CD14-positive monocyte (primary cell): ENCODE measurements at regions not wholly inside any gene's neighbourhood (a gene's known extent, or its start where the extent isn't known, plus 50 kb on each side); places are given as distances from the start of the nearest gene placed in this dataset.

Experiments used
- DNase-seq, 3 donors: peaks; one replicate each; pipeline ENCODE4 v3.0.0-alpha.2; 2011 to 2022
- H2AFZ ChIP-seq: 2 replicates; pipeline ENCODE4 v1.6.0; 2012; ENCODE audit warnings: mild to moderate bottlenecking, low read depth, low read length, inconsistent platforms; ENCODE audit not compliant: insufficient read depth, poor library complexity, severe bottlenecking
- H3K27ac ChIP-seq, 2 donors: 1 replicate in 1 of 2; 2 replicates in 1 of 2; pipeline ENCODE4 v1.5.1; 2012 to 2013; ENCODE audit warnings: low read length in 2 of 2, control low read depth in 1 of 2, inconsistent platforms in 1 of 2, low read depth in 1 of 2, mild to moderate bottlenecking in 1 of 2
- H3K27me3 ChIP-seq, 2 donors: one replicate each; pipeline versions ENCODE4 v1.6.0 to v1.6.1; 2011 to 2013; ENCODE audit warnings: low read length in 2 of 2; ENCODE audit not compliant: control insufficient read depth in 2 of 2, insufficient read depth in 2 of 2
- H3K36me3 ChIP-seq, 2 donors: replicated peaks in 1 of 2; 1 replicate in 1 of 2; 2 replicates in 1 of 2; pipeline versions ENCODE4 v1.5.1 to v1.6.1; 2012 to 2013; ENCODE audit warnings: low read length in 2 of 2, control low read depth in 1 of 2, inconsistent platforms in 1 of 2, mild to moderate bottlenecking in 1 of 2; ENCODE audit not compliant: insufficient read depth in 2 of 2, control insufficient read depth in 1 of 2
- H3K4me1 ChIP-seq, 2 donors: 1 replicate in 1 of 2; 2 replicates in 1 of 2; pipeline versions ENCODE4 v1.5.1 to v1.6.1; 2012 to 2013; ENCODE audit warnings: low read length in 2 of 2, control low read depth in 1 of 2, inconsistent platforms in 1 of 2, mild to moderate bottlenecking in 1 of 2, moderate library complexity in 1 of 2; ENCODE audit not compliant: insufficient read depth in 2 of 2, control insufficient read depth in 1 of 2
- H3K4me2 ChIP-seq: replicated peaks from 2 replicates; pipeline ENCODE3; 2012; ENCODE audit warnings: low read length, moderate library complexity, mild to moderate bottlenecking; ENCODE audit not compliant: poor library complexity, severe bottlenecking; ENCODE audit errors: extremely low read depth
- H3K4me3 ChIP-seq, 3 experiments: fragments of 200-600 bp in 1 of 3; sonication (generic) in 1 of 3; replicated peaks in 1 of 3; 1 replicate in 2 of 3; 2 replicates in 1 of 3; pipeline ENCODE4 v1.5.1; 2011 to 2013; ENCODE audit warnings: low read length in 3 of 3, mild to moderate bottlenecking in 3 of 3, control low read depth in 2 of 3, low read depth in 2 of 3, inconsistent platforms in 1 of 3, moderate library complexity in 1 of 3
- H3K79me2 ChIP-seq: 2 replicates; pipeline ENCODE4 v1.6.0; 2012; ENCODE audit warnings: mild to moderate bottlenecking, control low read depth, inconsistent platforms, low read length, moderate library complexity; ENCODE audit not compliant: insufficient read depth
- H3K9ac ChIP-seq: 2 replicates; pipeline ENCODE4 v1.6.0; 2017; ENCODE audit warnings: low read length, mild to moderate bottlenecking; ENCODE audit not compliant: insufficient read depth, poor library complexity, severe bottlenecking
- H3K9me3 ChIP-seq, 2 donors: replicated peaks in 1 of 2; 1 replicate in 1 of 2; 2 replicates in 1 of 2; pipeline versions ENCODE4 v1.5.1 to v1.6.1; 2012 to 2013; ENCODE audit warnings: low read length in 2 of 2, control low read depth in 1 of 2; ENCODE audit not compliant: control insufficient read depth in 1 of 2, insufficient read depth in 1 of 2
- H4K20me1 ChIP-seq: 2 replicates; pipeline ENCODE4 v1.6.0; 2012; ENCODE audit warnings: mild to moderate bottlenecking, low read length, control low read depth, moderate library complexity; ENCODE audit not compliant: insufficient read depth
- H3K27ac Mint-ChIP-seq, 7 donors: one replicate each; pipeline ENCODE4 v1.8.0; 2020; ENCODE audit warnings: mild to moderate bottlenecking in 7 of 7, mixed read lengths in 7 of 7, moderate library complexity in 6 of 7, inconsistent platforms in 2 of 7
- H3K27me3 Mint-ChIP-seq, 3 donors: one replicate each; pipeline ENCODE4 v1.8.0; 2021 to 2022; ENCODE audit warnings: low read depth in 3 of 3, mild to moderate bottlenecking in 3 of 3, mixed read lengths in 3 of 3, moderate library complexity in 3 of 3, inconsistent platforms in 1 of 3
- H3K36me3 Mint-ChIP-seq, 2 donors: one replicate each; pipeline ENCODE4 v1.8.0; 2020; ENCODE audit warnings: mixed read lengths in 2 of 2, inconsistent platforms in 1 of 2, mild to moderate bottlenecking in 1 of 2
- H3K4me1 Mint-ChIP-seq: one replicate; pipeline ENCODE4 v1.8.0; 2020; ENCODE audit warnings: mild to moderate bottlenecking, mixed read lengths
- H3K4me3 Mint-ChIP-seq, 2 donors: one replicate each; pipeline ENCODE4 v1.8.0; 2020; ENCODE audit warnings: mild to moderate bottlenecking in 2 of 2, mixed read lengths in 2 of 2, moderate library complexity in 1 of 2
- H3K9me3 Mint-ChIP-seq, 7 donors: one replicate each; pipeline ENCODE4 v1.8.0; 2020 to 2022; ENCODE audit warnings: mixed read lengths in 7 of 7, mild to moderate bottlenecking in 6 of 7, moderate library complexity in 6 of 7, inconsistent platforms in 2 of 7
- whole genome bisulfite sequencing: methylation state at CpG from one replicate; pipeline ENCODE4 v1.1.5; 2013; ENCODE audit warnings: missing lambda C conversion rate; ENCODE audit not compliant: insufficient coverage; 5-methylcytosine and 5-hydroxymethylcytosine counted together
- intact Hi-C, 2 donors: fragments of 100-400 bp; cut with micrococcal nuclease; formaldehyde crosslinking; loops; one replicate each; pipeline versions ENCODE4 v1.15.0 to v1.15.1; 2023
- TF ChIP-seq, protein P1 (sequence below): fragments of 200-600 bp; IDR thresholded peaks from one replicate; pipeline ENCODE4 v1.8.0; 2022; ENCODE audit warnings: antibody characterized with exemption, mild to moderate bottlenecking

- H3K36me3 Mint-ChIP-seq = no peaks in the 10 kb centered on the region
- Histone ChIP-seq H3K27ac (no peak overlapping the region), H3K36me3 (no peaks in the 10 kb centered on the region), H2AFZ (no peak overlapping the region), H3K9ac (no peak overlapping the region), H3K4me1 (no peaks in the 10 kb centered on the region), H3K9me3 (peaks cover 5 to 18% of the 10 kb centered on the region in 2 donors), H3K4me3 (no peak overlapping the region), H4K20me1 (no peaks in the 10 kb centered on the region), H3K79me2 (no peaks in the 10 kb centered on the region), H3K4me2 (no peak overlapping the region), H3K27me3 (no peaks in the 10 kb centered on the region)
- H3K27me3 Mint-ChIP-seq = no peaks in the 10 kb centered on the region
- H3K4me3 Mint-ChIP-seq = no peak overlapping the region
- intact Hi-C loops = no loop called here
- no peaks in the 10 kb centered on the region for H3K4me1 Mint-ChIP-seq
- no peak overlapping the region for H3K27ac Mint-ChIP-seq
- H3K9me3 Mint-ChIP-seq = peaks cover 7 to 22% (median 17%) of the 10 kb centered on the region in 7 donors
- TF ChIP-seq, protein P1, sequence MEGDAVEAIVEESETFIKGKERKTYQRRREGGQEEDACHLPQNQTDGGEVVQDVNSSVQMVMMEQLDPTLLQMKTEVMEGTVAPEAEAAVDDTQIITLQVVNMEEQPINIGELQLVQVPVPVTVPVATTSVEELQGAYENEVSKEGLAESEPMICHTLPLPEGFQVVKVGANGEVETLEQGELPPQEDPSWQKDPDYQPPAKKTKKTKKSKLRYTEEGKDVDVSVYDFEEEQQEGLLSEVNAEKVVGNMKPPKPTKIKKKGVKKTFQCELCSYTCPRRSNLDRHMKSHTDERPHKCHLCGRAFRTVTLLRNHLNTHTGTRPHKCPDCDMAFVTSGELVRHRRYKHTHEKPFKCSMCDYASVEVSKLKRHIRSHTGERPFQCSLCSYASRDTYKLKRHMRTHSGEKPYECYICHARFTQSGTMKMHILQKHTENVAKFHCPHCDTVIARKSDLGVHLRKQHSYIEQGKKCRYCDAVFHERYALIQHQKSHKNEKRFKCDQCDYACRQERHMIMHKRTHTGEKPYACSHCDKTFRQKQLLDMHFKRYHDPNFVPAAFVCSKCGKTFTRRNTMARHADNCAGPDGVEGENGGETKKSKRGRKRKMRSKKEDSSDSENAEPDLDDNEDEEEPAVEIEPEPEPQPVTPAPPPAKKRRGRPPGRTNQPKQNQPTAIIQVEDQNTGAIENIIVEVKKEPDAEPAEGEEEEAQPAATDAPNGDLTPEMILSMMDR = no peak
- no peak for DNase-seq
- 89% methylated on average over 3 of the region's 3 CpGs for WGBS
Observed at GRCh38 chr6:168746013-168746412, 305.0 kb downstream of the SMOC2 start.

DNA sequence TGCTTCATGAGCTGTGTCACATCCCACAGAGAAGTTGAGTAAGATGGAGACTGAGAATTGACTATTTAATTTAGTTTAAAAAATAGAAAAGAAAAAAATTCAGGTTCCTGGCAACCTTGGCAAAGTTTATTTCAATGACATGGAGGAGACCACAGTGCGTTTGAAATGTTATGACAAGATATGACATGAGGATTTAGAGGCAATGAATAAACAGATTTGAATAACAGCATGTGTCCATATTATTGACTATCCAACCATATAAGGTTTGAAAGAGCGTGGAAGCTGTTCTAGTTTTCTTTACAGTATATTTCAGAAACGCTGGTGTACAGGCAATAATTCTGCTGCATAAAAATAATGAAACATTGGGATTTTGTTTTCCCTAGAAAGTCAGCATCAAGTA, 303.9 kb downstream of the SMOC2 start:
- H3K36me3 Mint-ChIP-seq = no peaks in the 10 kb centered on the region
- Histone ChIP-seq H3K4me2 (no peak overlapping the region), H3K27me3 (no peaks in the 10 kb centered on the region), H3K9me3 (peaks cover 5 to 24% of the 10 kb centered on the region in 2 donors), H4K20me1 (no peaks in the 10 kb centered on the region), H3K36me3 (no peaks in the 10 kb centered on the region), H3K4me1 (no peaks in the 10 kb centered on the region), H2AFZ (no peak overlapping the region), H3K27ac (no peak overlapping the region), H3K9ac (no peak overlapping the region), H3K79me2 (no peaks in the 10 kb centered on the region), H3K4me3 (no peak overlapping the region)
- TF ChIP-seq, protein P1 = no peak
- H3K27me3 Mint-ChIP-seq = no peaks in the 10 kb centered on the region
- H3K9me3 Mint-ChIP-seq = peaks cover 7 to 27% (median 13%) of the 10 kb centered on the region in 7 donors
- intact Hi-C loops = no loop called here
- WGBS = 100% methylated on average over 1 of the region's 3 CpGs
- no peaks in the 10 kb centered on the region for H3K4me1 Mint-ChIP-seq
- DNase-seq = no peak
- no peak overlapping the region for H3K4me3 Mint-ChIP-seq
- H3K27ac Mint-ChIP-seq = no peak overlapping the region
